C4-2B (cell line): ENCODE measurements at regions not wholly inside any gene's neighbourhood (a gene's known extent, or its start where the extent isn't known, plus 50 kb on each side); places are given as distances from the start of the nearest gene placed in this dataset.

ENCODE experiments used
- CTCF ChIP-seq: fragments of 450-650 bp; conservative IDR thresholded peaks from 2 replicates; pipeline ENCODE4 v1.5.1; 2017; ENCODE audit warnings: mild to moderate bottlenecking
- ZFX ChIP-seq: fragments of 450-650 bp; IDR thresholded peaks from 2 replicates; pipeline ENCODE4 v1.6.1; 2017

- TF ChIP-seq CTCF: no peak
- TF ChIP-seq ZFX: no peak
Measured at GRCh38 chr12:78407722-78408121, 456.9 kb upstream of the SYT1 start.
